ENCODE measurements at regions not wholly inside any gene's neighbourhood (a gene's known extent, or its start where the extent isn't known, plus 50 kb on each side); places are given as distances from the start of the nearest gene placed in this dataset.

DNA sequence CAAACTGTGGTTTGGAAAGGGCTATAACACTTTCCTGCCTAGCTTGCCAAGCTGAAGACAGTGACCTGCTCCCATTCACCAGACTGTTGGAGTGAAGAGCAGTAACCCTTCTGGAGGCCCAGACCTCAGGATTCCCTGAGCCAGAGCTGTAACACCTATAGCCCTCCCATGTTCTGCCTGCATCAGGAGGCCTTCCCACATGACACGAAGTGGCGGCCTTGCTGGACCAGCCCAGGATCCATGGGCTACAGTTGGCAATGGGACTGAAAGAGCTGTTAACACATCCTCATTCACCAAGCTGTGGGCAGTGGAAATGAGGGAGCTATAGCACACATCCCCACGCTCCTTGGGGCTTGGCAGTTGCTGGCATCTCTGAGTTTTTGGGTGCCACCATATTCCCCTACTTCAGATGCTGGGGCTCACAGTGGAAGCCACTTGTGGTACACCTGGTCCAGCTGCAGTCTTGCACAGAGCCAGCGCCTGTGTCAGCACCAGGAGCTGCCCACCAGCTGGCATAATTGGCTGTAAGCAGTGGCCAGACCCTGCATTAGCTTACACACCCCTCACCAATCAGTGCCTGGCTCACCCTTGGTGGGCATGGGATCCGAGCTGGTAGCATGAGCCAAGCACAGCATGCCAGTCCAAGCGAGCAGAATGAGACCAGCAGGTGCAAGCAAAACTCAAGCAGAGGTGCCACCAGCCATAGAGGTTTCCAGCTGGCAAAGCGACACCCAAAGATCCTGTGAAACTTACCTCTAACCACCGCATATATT, 1029.3 kb downstream of the TECRL start:
- Mint-ChIP-seq H3K4me3 (no peak overlapping the region), H3K4me1 (no peaks in the 10 kb centered on the region), H3K9me3 (peaks cover 4 to 41% (median 22%) of the 10 kb centered on the region in 6 donors), H3K36me3 (no peaks in the 10 kb centered on the region), H3K27ac (no peak overlapping the region), H3K27me3 (ENCODE audit: low read depth in 3 of 3) (no peaks in the 10 kb centered on the region)
- no peak for DNase-seq

DNA sequence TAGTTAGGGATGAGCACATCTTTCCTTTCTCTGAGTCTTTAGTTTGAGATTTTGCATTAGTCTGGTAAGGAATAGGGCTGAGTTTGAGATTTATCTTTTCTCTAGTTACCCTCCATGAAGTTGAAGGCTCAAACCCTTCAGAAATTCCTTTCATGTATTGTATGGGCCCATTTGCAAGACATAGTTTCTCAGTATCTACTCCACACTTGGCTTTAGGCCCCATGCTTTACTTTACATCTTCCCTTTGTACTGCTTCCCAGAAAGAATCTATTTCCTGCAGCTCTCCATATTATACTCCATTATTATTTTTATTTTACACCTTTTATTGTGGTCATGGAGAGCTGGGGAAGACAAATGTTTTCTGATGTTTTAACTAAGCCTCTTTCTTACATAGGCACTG, 1038.2 kb downstream of the TECRL start:
- Mint-ChIP-seq H3K27me3 (ENCODE audit: low read depth in 3 of 3) (peaks cover 0 to 2% (median 0%) of the 10 kb centered on the region in 3 donors), H3K36me3 (no peaks in the 10 kb centered on the region), H3K4me3 (no peak overlapping the region), H3K27ac (no peak overlapping the region), H3K4me1 (no peaks in the 10 kb centered on the region), H3K9me3 (peaks cover 7 to 49% (median 23%) of the 10 kb centered on the region in 6 donors)
- no peak for DNase-seq

DNA sequence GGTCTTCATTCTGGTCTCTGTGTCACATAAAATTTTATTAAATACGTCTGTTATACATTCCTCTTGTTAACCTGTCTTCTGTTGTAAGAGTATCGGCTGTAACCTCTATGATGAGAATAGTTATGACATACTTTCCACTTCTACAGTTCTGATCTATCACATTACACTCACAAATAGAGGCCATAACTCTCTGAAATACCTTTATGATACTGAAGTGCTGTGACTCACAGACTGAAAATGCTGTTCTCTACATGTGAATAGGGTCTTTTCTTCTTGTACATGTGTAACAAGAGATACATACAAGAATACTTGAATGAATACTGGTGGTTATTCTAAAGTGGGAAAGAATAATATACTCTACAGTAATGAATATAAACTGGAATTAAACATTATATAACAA, 1047.6 kb downstream of the TECRL start:
- Mint-ChIP-seq H3K4me3 (no peak overlapping the region), H3K4me1 (no peaks in the 10 kb centered on the region), H3K27ac (no peak overlapping the region), H3K9me3 (peaks cover 4 to 37% (median 28%) of the 10 kb centered on the region in 6 donors), H3K27me3 (ENCODE audit: low read depth in 3 of 3) (no peaks in the 10 kb centered on the region), H3K36me3 (no peaks in the 10 kb centered on the region)
- no peak for DNase-seq

- Mint-ChIP-seq H3K9me3 (peaks cover 4 to 34% (median 26%) of the 10 kb centered on the region in 6 donors), H3K4me1 (no peaks in the 10 kb centered on the region), H3K27ac (no peak overlapping the region), H3K4me3 (no peak overlapping the region), H3K36me3 (no peaks in the 10 kb centered on the region), H3K27me3 (ENCODE audit: low read depth in 3 of 3) (no peaks in the 10 kb centered on the region)
- no peak for DNase-seq
Measured at GRCh38 chr4:63361066-63361465, 1048.2 kb downstream of the TECRL start.

- Mint-ChIP-seq H3K4me3 (no peak overlapping the region), H3K27ac (no peak overlapping the region), H3K27me3 (ENCODE audit: low read depth in 3 of 3) (peaks cover 0 to 2% (median 0%) of the 10 kb centered on the region in 3 donors), H3K9me3 (peaks cover 18 to 74% (median 55%) of the 10 kb centered on the region in 6 donors), H3K36me3 (peaks cover 0 to 4% (median 0%) of the 10 kb centered on the region in 3 donors), H3K4me1 (no peaks in the 10 kb centered on the region)
- no peak for DNase-seq
Measured at GRCh38 chr4:63349674-63350025, 1059.6 kb downstream of the TECRL start.

- Mint-ChIP-seq H3K4me1 (no peaks in the 10 kb centered on the region), H3K36me3 (peaks cover 0 to 4% (median 0%) of the 10 kb centered on the region in 3 donors), H3K9me3 (peaks cover 13 to 74% (median 55%) of the 10 kb centered on the region in 6 donors), H3K27ac (no peak overlapping the region), H3K4me3 (no peak overlapping the region), H3K27me3 (ENCODE audit: low read depth in 3 of 3) (peaks cover 0 to 2% (median 0%) of the 10 kb centered on the region in 3 donors)
- no peak for DNase-seq
Measured at GRCh38 chr4:63348735-63349673, 1060.2 kb downstream of the TECRL start.

GRCh38 chr4:63325140-63325539, 1084.1 kb downstream of the TECRL start:
- Mint-ChIP-seq H3K27me3 (ENCODE audit: low read depth in 3 of 3) (peaks cover 0 to 2% (median 0%) of the 10 kb centered on the region in 3 donors), H3K9me3 (peaks cover 5 to 42% (median 28%) of the 10 kb centered on the region in 6 donors), H3K4me3 (no peak overlapping the region), H3K36me3 (no peaks in the 10 kb centered on the region), H3K4me1 (no peaks in the 10 kb centered on the region), H3K27ac (no peak overlapping the region)
- DNase-seq = no peak

DNA sequence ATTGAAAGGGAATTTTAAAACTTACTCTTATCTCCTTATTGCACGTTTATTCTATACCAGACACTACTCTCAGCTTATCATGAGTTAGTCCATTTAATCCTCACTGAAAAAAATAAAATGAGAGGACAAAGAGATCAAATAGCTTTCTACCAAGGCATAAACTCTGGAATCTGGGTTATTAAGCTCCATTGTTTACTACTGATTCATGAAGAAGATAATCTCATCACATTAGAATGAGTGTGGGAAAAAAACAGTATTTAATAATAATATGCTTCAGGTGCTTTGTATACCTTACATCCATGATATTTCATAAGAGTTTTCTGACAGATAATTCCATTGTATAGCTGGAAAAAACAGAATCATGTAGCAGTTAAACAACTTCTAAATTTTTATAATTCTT, 1092.6 kb downstream of the TECRL start:
- no peaks in the 10 kb centered on the region for H3K4me1 Mint-ChIP-seq
- H3K9me3 Mint-ChIP-seq = peaks cover 2 to 18% (median 8%) of the 10 kb centered on the region in 6 donors
- no peaks in the 10 kb centered on the region for H3K36me3 Mint-ChIP-seq
- no peak for DNase-seq
- no peak overlapping the region for H3K4me3 Mint-ChIP-seq
- H3K27me3 Mint-ChIP-seq (ENCODE audit: low read depth in 3 of 3) = no peaks in the 10 kb centered on the region
- no peak overlapping the region for H3K27ac Mint-ChIP-seq

GRCh38 chr4:63315651-63316050, 1093.6 kb downstream of the TECRL start:
- no peaks in the 10 kb centered on the region for H3K4me1 Mint-ChIP-seq
- no peak overlapping the region for H3K4me3 Mint-ChIP-seq
- DNase-seq = no peak
- H3K36me3 Mint-ChIP-seq = no peaks in the 10 kb centered on the region
- H3K27ac Mint-ChIP-seq = no peak overlapping the region
- H3K27me3 Mint-ChIP-seq (ENCODE audit: low read depth in 3 of 3) = no peaks in the 10 kb centered on the region
- H3K9me3 Mint-ChIP-seq = peaks cover 2 to 19% (median 10%) of the 10 kb centered on the region in 6 donors

DNA sequence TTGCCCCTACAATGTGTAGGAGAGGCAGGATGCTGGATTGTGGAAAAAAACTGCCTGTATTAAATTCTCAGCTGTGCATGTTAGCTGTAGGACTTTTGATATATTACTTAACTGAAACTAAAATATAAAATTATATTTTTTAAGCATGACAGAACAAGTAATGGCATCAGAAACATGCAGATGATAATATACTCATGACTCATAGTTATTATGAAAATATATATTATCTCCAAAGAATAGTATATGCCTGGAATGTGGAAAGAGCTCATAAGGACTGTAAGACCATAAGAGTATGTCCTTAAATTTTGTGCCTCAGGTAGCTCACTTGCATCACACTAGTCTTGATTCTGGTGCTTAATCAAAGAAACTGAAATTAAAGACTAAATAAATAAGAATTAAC, 1100.6 kb downstream of the TECRL start:
- Mint-ChIP-seq H3K9me3 (peaks cover 9 to 37% (median 23%) of the 10 kb centered on the region in 6 donors), H3K4me3 (no peak overlapping the region), H3K36me3 (no peaks in the 10 kb centered on the region), H3K27ac (no peak overlapping the region), H3K4me1 (no peaks in the 10 kb centered on the region), H3K27me3 (ENCODE audit: low read depth in 3 of 3) (no peaks in the 10 kb centered on the region)
- DNase-seq = no peak

- H3K36me3 Mint-ChIP-seq = no peaks in the 10 kb centered on the region
- H3K4me3 Mint-ChIP-seq = no peak overlapping the region
- H3K27me3 Mint-ChIP-seq (ENCODE audit: low read depth in 3 of 3) = no peaks in the 10 kb centered on the region
- H3K9me3 Mint-ChIP-seq = peaks cover 4 to 53% (median 25%) of the 10 kb centered on the region in 6 donors
- no peak overlapping the region for H3K27ac Mint-ChIP-seq
- no peak for DNase-seq
- no peaks in the 10 kb centered on the region for H3K4me1 Mint-ChIP-seq
Measured at GRCh38 chr4:63302792-63303191, 1106.5 kb downstream of the TECRL start.

- H3K9me3 Mint-ChIP-seq = peaks cover 5 to 58% (median 26%) of the 10 kb centered on the region in 6 donors
- H3K36me3 Mint-ChIP-seq = no peaks in the 10 kb centered on the region
Measured at GRCh38 chr4:63302078-63302477, 1107.2 kb downstream of the TECRL start.

GRCh38 chr4:63296773-63297172, 1112.5 kb downstream of the TECRL start:
- DNase-seq = no peak
- no peaks in the 10 kb centered on the region for H3K4me1 Mint-ChIP-seq
- no peaks in the 10 kb centered on the region for H3K36me3 Mint-ChIP-seq
- peaks cover 10 to 38% (median 15%) of the 10 kb centered on the region in 6 donors for H3K9me3 Mint-ChIP-seq
- H3K4me3 Mint-ChIP-seq = no peak overlapping the region
- no peaks in the 10 kb centered on the region for H3K27me3 Mint-ChIP-seq (ENCODE audit: low read depth in 3 of 3)
- no peak overlapping the region for H3K27ac Mint-ChIP-seq

More at GRCh38 chr4:63302078-63302477, 1107.2 kb downstream of the TECRL start:
- no peaks in the 10 kb centered on the region for H3K27me3 Mint-ChIP-seq (ENCODE audit: low read depth in 3 of 3)
- DNase-seq = no peak
- H3K27ac Mint-ChIP-seq = no peak overlapping the region
- no peaks in the 10 kb centered on the region for H3K4me1 Mint-ChIP-seq
- H3K4me3 Mint-ChIP-seq = no peak overlapping the region

GRCh38 chr4:63275491-63275890, 1133.8 kb downstream of the TECRL start:
- no peaks in the 10 kb centered on the region for H3K4me1 Mint-ChIP-seq
- H3K9me3 Mint-ChIP-seq = peaks cover 8 to 57% (median 47%) of the 10 kb centered on the region in 6 donors
- no peak overlapping the region for H3K4me3 Mint-ChIP-seq
- H3K36me3 Mint-ChIP-seq = no peaks in the 10 kb centered on the region
- H3K27ac Mint-ChIP-seq = no peak overlapping the region
- H3K27me3 Mint-ChIP-seq (ENCODE audit: low read depth in 3 of 3) = peaks cover 0 to 3% (median 2%) of the 10 kb centered on the region in 3 donors
- DNase-seq = no peak
